Right renal pelvis (tissue), 4 donors: ENCODE measurements at regions not wholly inside any gene's neighbourhood (a gene's known extent, or its start where the extent isn't known, plus 50 kb on each side); places are given as distances from the start of the nearest gene placed in this dataset.

Source experiments
- DNase-seq, 4 donors: peaks; one replicate each; pipeline ENCODE4 v3.0.0-alpha.2; 2013; ENCODE audit warnings: low read depth in 4 of 4, low spot score in 3 of 4, missing footprints in 1 of 4

- DNase-seq: no peak
Observed at GRCh38 chr9:107635803-107636174, 146.2 kb upstream of the KLF4 start.

- no peak for DNase-seq
Observed at GRCh38 chr9:107635101-107635802, 145.7 kb upstream of the KLF4 start.

- DNase-seq: no peak
Observed at GRCh38 chr9:107633406-107633805, 143.8 kb upstream of the KLF4 start.

- no peak for DNase-seq
Observed at GRCh38 chr9:107632661-107633060, 143.1 kb upstream of the KLF4 start.

- no peak for DNase-seq
Observed at GRCh38 chr9:107632216-107632615, 142.6 kb upstream of the KLF4 start.

- DNase-seq: peak in 1 of 4 donors; percentile 61
Observed at GRCh38 chr9:107631788-107632187, 142.2 kb upstream of the KLF4 start.

- no peak for DNase-seq
Observed at GRCh38 chr9:107630156-107630555, 140.6 kb upstream of the KLF4 start.

GRCh38 chr9:107628444-107628843 lies 138.9 kb upstream of the KLF4 start:
- no peak for DNase-seq

- no peak for DNase-seq
Observed at GRCh38 chr9:107627781-107628180, 138.2 kb upstream of the KLF4 start.

GRCh38 chr9:107626118-107626517 lies 136.5 kb upstream of the KLF4 start:
- no peak for DNase-seq

GRCh38 chr9:107625383-107625984 lies 135.9 kb upstream of the KLF4 start:
- DNase-seq: no peak

GRCh38 chr9:107624234-107624948 lies 134.8 kb upstream of the KLF4 start:
- no peak for DNase-seq

GRCh38 chr9:107621436-107621835 lies 131.9 kb upstream of the KLF4 start:
- no peak for DNase-seq

GRCh38 chr9:107620801-107621200 lies 131.2 kb upstream of the KLF4 start:
- no peak for DNase-seq

- DNase-seq: no peak
Observed at GRCh38 chr9:107620236-107620635, 130.7 kb upstream of the KLF4 start.

- DNase-seq: no peak
Observed at GRCh38 chr9:107615321-107615720, 125.8 kb upstream of the KLF4 start.

GRCh38 chr9:107614765-107615164 lies 125.2 kb upstream of the KLF4 start:
- DNase-seq: no peak

- DNase-seq: no peak
Observed at GRCh38 chr9:107613321-107613720, 123.8 kb upstream of the KLF4 start.

GRCh38 chr9:107612136-107612535 lies 122.6 kb upstream of the KLF4 start:
- DNase-seq: no peak

- DNase-seq: no peak
Observed at GRCh38 chr9:107609547-107609946, 120.0 kb upstream of the KLF4 start.

- DNase-seq: no peak
Observed at GRCh38 chr9:107606149-107606790, 116.7 kb upstream of the KLF4 start.
